ENCODE measurements at regions not wholly inside any gene's neighbourhood (a gene's known extent, or its start where the extent isn't known, plus 50 kb on each side); places are given as distances from the start of the nearest gene placed in this dataset.

DNA sequence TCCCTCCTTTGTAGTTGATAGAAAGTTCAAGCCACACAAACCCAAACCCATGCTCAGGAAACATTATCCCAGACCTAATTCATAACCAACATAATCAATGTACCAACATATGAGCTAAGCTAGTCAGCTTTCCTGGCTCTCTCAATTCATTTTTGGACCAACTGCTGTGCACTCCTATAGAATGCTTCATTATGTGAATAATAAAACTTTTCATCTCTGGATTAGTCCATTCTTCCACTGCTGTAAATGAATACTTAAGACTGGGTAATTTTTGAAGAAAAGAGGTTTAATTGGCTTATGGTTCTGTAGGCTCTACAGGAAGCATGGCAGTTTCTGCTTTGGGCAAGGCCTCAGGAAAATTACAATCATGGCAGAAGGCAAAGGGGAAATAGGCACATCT lies 651.9 kb downstream of the RERGL start:
- TF ChIP-seq, protein P1, sequence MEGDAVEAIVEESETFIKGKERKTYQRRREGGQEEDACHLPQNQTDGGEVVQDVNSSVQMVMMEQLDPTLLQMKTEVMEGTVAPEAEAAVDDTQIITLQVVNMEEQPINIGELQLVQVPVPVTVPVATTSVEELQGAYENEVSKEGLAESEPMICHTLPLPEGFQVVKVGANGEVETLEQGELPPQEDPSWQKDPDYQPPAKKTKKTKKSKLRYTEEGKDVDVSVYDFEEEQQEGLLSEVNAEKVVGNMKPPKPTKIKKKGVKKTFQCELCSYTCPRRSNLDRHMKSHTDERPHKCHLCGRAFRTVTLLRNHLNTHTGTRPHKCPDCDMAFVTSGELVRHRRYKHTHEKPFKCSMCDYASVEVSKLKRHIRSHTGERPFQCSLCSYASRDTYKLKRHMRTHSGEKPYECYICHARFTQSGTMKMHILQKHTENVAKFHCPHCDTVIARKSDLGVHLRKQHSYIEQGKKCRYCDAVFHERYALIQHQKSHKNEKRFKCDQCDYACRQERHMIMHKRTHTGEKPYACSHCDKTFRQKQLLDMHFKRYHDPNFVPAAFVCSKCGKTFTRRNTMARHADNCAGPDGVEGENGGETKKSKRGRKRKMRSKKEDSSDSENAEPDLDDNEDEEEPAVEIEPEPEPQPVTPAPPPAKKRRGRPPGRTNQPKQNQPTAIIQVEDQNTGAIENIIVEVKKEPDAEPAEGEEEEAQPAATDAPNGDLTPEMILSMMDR (IDR thresholded peaks at IDR 0.05; ENCODE audit: unreplicated experiment), result no peak
- no peak for DNase-seq (ENCODE audit: low spot score in 2 of 2, unreplicated experiment in 2 of 2)
- Mint-ChIP-seq H3K4me3 (no peak overlapping the region), H3K36me3 (no peaks in the 10 kb centered on the region), H3K27ac (no peak overlapping the region), H3K4me1 (no peaks in the 10 kb centered on the region), H3K9me3 (peaks cover 17% of the 10 kb centered on the region), H3K27me3 (ENCODE audit: low read depth) (no peaks in the 10 kb centered on the region)

- no peaks in the 10 kb centered on the region for H3K27me3 Mint-ChIP-seq (ENCODE audit: low read depth)
- TF ChIP-seq, protein P1 (IDR thresholded peaks at IDR 0.05; ENCODE audit: unreplicated experiment), result no peak
- peaks cover 21% of the 10 kb centered on the region for H3K9me3 Mint-ChIP-seq
- no peak for DNase-seq (ENCODE audit: low spot score in 2 of 2, unreplicated experiment in 2 of 2)
- no peaks in the 10 kb centered on the region for H3K36me3 Mint-ChIP-seq
- no peak overlapping the region for H3K27ac Mint-ChIP-seq
- no peak overlapping the region for H3K4me3 Mint-ChIP-seq
- H3K4me1 Mint-ChIP-seq, result no peaks in the 10 kb centered on the region
These were observed 673.2 kb downstream of the RERGL start for GRCh38 chr12:17416748-17417147.

DNA sequence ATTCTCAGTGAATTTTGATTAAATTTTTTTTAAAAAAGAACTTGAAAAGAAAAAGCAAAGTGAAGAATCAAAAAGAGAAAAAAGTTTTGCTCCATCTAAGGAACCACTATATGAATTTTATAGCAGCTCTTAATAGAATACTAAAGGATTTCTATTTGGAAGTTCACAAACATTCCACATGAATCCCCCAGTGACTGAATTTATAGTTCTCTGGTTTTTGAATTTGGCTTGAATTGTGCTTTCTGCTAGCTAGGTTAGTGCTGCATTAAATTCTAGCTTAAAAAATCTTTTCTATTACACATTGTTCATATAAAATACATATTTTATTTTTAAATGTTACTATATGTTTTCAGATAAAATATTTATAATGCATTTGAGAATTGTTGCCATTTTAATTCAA lies 675.4 kb downstream of the RERGL start:
- no peak overlapping the region for H3K4me3 Mint-ChIP-seq
- H3K27me3 Mint-ChIP-seq (ENCODE audit: low read depth), result no peaks in the 10 kb centered on the region
- H3K9me3 Mint-ChIP-seq, result peaks cover 30% of the 10 kb centered on the region
- no peaks in the 10 kb centered on the region for H3K36me3 Mint-ChIP-seq
- TF ChIP-seq, protein P1 (IDR thresholded peaks at IDR 0.05; ENCODE audit: unreplicated experiment), result no peak
- H3K27ac Mint-ChIP-seq, result no peak overlapping the region
- no peaks in the 10 kb centered on the region for H3K4me1 Mint-ChIP-seq
- DNase-seq (ENCODE audit: low spot score in 2 of 2, unreplicated experiment in 2 of 2), result no peak

DNA sequence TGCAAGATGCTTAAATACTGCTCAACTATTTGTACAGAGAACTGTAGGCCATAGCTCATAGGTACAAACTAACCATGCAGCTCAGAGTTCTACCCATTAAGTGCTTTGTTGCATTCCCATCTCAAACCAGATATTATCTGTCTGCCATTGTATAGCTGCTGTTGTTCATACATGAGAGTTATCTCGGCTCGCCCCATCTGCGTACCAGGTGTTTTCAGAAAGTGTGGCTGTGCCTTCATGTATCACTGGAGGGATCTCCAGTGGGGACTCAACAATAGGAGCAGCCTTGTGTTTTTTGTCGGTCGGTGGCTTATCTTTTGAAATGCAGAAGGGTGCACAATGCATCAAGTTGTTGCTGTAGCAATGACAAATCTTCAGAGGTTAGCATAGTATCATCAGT lies 678.3 kb downstream of the RERGL start:
- Mint-ChIP-seq H3K36me3 (no peaks in the 10 kb centered on the region), H3K4me3 (no peak overlapping the region), H3K4me1 (no peaks in the 10 kb centered on the region), H3K27ac (no peak overlapping the region), H3K9me3 (peaks cover 34% of the 10 kb centered on the region), H3K27me3 (ENCODE audit: low read depth) (no peaks in the 10 kb centered on the region)
- DNase-seq (ENCODE audit: low spot score in 2 of 2, unreplicated experiment in 2 of 2), result no peak
- TF ChIP-seq, protein P1 (IDR thresholded peaks at IDR 0.05; ENCODE audit: unreplicated experiment), result no peak

DNA sequence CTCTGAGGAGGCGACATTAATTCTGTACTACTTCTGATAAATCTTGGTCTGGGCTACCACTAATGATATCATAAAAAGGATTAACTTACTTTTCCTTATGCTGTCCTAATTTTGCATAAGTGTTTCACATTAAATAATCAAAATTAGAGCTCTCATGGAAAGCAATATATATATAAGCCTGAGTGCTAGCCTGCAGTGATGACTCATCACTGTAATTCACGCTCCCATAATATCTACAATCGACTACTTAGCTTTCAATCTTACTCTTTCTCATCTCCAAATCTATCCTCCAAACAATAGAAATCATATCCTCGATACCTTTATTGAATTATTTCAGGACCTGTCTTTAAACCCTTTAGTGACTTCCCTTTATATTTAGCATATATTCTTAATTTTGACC lies 701.3 kb downstream of the RERGL start:
- no peak overlapping the region for H3K27ac Mint-ChIP-seq
- H3K4me3 Mint-ChIP-seq, result no peak overlapping the region
- H3K27me3 Mint-ChIP-seq (ENCODE audit: low read depth), result no peaks in the 10 kb centered on the region
- no peak for DNase-seq (ENCODE audit: low spot score in 2 of 2, unreplicated experiment in 2 of 2)
- TF ChIP-seq, protein P1 (IDR thresholded peaks at IDR 0.05; ENCODE audit: unreplicated experiment), result no peak
- no peaks in the 10 kb centered on the region for H3K4me1 Mint-ChIP-seq
- no peaks in the 10 kb centered on the region for H3K36me3 Mint-ChIP-seq
- H3K9me3 Mint-ChIP-seq, result peaks cover 19% of the 10 kb centered on the region

GRCh38 chr12:17383321-17383720 lies 706.7 kb downstream of the RERGL start:
- Mint-ChIP-seq H3K27ac (no peak overlapping the region), H3K36me3 (no peaks in the 10 kb centered on the region), H3K27me3 (ENCODE audit: low read depth) (no peaks in the 10 kb centered on the region), H3K4me3 (no peak overlapping the region), H3K9me3 (peaks cover 14% of the 10 kb centered on the region), H3K4me1 (peaks cover 3% of the 10 kb centered on the region)
- TF ChIP-seq, protein P1 (IDR thresholded peaks at IDR 0.05; ENCODE audit: unreplicated experiment), result no peak
- no peak for DNase-seq (ENCODE audit: low spot score in 2 of 2, unreplicated experiment in 2 of 2)

Measured in mesothelial cell of epicardium (in vitro differentiated cells).